ENCODE measurements at regions not wholly inside any gene's neighbourhood (a gene's known extent, or its start where the extent isn't known, plus 50 kb on each side); places are given as distances from the start of the nearest gene placed in this dataset.
A peak's percentile ranks its signal among the peaks of the same experiment; 100 is the strongest.

GRCh38 chr13:40103864-40104263, 448.4 kb downstream of the COG6 start:
- DNase-seq (ENCODE audit: low read depth in 2 of 3, low spot score in 2 of 3): no peak

- DNase-seq (ENCODE audit: low read depth in 2 of 3, low spot score in 2 of 3): no peak
Observed at GRCh38 chr13:40105231-40105630, 449.8 kb downstream of the COG6 start.

- DNase-seq (ENCODE audit: low read depth in 2 of 3, low spot score in 2 of 3): no peak
Observed at GRCh38 chr13:40109351-40109844, 453.9 kb downstream of the COG6 start.

GRCh38 chr13:40113643-40114304, 458.3 kb downstream of the COG6 start:
- no peak for DNase-seq (ENCODE audit: low read depth in 2 of 3, low spot score in 2 of 3)

- no peak for DNase-seq (ENCODE audit: low read depth in 2 of 3, low spot score in 2 of 3)
Observed at GRCh38 chr13:40114305-40114896, 458.9 kb downstream of the COG6 start.

GRCh38 chr13:40115426-40115825, 460.0 kb downstream of the COG6 start:
- no peak for DNase-seq (ENCODE audit: low read depth in 2 of 3, low spot score in 2 of 3)

GRCh38 chr13:40116008-40116407, 460.5 kb downstream of the COG6 start:
- peak in 2 of 3 donors; percentile 37 to 40 for DNase-seq (ENCODE audit: low read depth in 2 of 3, low spot score in 2 of 3)

GRCh38 chr13:40118337-40118736, 462.9 kb downstream of the COG6 start:
- DNase-seq (ENCODE audit: low read depth in 2 of 3, low spot score in 2 of 3): no peak

- no peak for DNase-seq (ENCODE audit: low read depth in 2 of 3, low spot score in 2 of 3)
Observed at GRCh38 chr13:40119852-40120251, 464.4 kb downstream of the COG6 start.

GRCh38 chr13:40120288-40120687, 464.8 kb downstream of the COG6 start:
- DNase-seq (ENCODE audit: low read depth in 2 of 3, low spot score in 2 of 3): no peak

- no peak for DNase-seq (ENCODE audit: low read depth in 2 of 3, low spot score in 2 of 3)
Observed at GRCh38 chr13:40120781-40121180, 465.3 kb downstream of the COG6 start.

- no peak for DNase-seq (ENCODE audit: low read depth in 2 of 3, low spot score in 2 of 3)
Observed at GRCh38 chr13:40121722-40122121, 466.3 kb downstream of the COG6 start.

- DNase-seq (ENCODE audit: low read depth in 2 of 3, low spot score in 2 of 3): no peak
Observed at GRCh38 chr13:40123962-40124632, 468.6 kb downstream of the COG6 start.

- DNase-seq (ENCODE audit: low read depth in 2 of 3, low spot score in 2 of 3): no peak
Observed at GRCh38 chr13:40124633-40125015, 469.2 kb downstream of the COG6 start.

GRCh38 chr13:40125336-40125735, 469.9 kb downstream of the COG6 start:
- no peak for DNase-seq (ENCODE audit: low read depth in 2 of 3, low spot score in 2 of 3)

GRCh38 chr13:40126306-40127085, 471.0 kb downstream of the COG6 start:
- DNase-seq (ENCODE audit: low read depth in 2 of 3, low spot score in 2 of 3): no peak

GRCh38 chr13:40127476-40127875, 472.0 kb downstream of the COG6 start:
- DNase-seq (ENCODE audit: low read depth in 2 of 3, low spot score in 2 of 3): peak in 1 of 3 donors; percentile 5

GRCh38 chr13:40127925-40128324, 472.5 kb downstream of the COG6 start:
- no peak for DNase-seq (ENCODE audit: low read depth in 2 of 3, low spot score in 2 of 3)

- DNase-seq (ENCODE audit: low read depth in 2 of 3, low spot score in 2 of 3): no peak
Observed at GRCh38 chr13:40129467-40129866, 474.0 kb downstream of the COG6 start.

GRCh38 chr13:40130871-40131636, 475.6 kb downstream of the COG6 start:
- no peak for DNase-seq (ENCODE audit: low read depth in 2 of 3, low spot score in 2 of 3)
